HG02642 (cell line): ENCODE measurements at regions not wholly inside any gene's neighbourhood (a gene's known extent, or its start where the extent isn't known, plus 50 kb on each side); places are given as distances from the start of the nearest gene placed in this dataset.
"Not testable (repeated sequence)": the region's sequence is repeated elsewhere in the genome, so short reads cannot be mapped to it uniquely, and the experiment has no call there.

Source experiments
- ATAC-seq: cut with Tn5 transposase; IDR thresholded peaks from one replicate; pipeline ENCODE4 v1.9.1; 2021; ENCODE audit warnings: mild to moderate bottlenecking; ENCODE audit not compliant: unreplicated experiment, poor library complexity

GRCh38 chr17:70560471-70560870 is 391.1 kb downstream of the KCNJ2 start:
- ATAC-seq, result no peak

DNA sequence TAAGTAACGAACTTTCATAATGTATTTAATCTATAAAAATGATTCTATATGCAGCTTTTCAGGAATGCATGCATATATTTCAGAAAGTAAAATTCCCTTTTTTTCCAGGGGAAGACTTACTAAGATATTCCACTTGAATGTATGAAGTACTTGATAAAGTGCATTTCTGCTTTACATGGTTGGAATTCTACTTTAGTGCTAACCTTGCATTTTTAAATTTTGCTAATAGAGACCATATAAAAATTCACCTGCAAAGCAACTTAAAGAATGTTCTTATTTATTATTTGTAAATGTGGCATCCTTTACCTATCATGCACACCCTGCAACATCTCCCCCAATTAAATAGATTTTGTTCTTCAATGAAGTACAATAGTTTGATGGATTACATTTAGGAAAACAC is 392.8 kb downstream of the KCNJ2 start:
- ATAC-seq, result no peak

DNA sequence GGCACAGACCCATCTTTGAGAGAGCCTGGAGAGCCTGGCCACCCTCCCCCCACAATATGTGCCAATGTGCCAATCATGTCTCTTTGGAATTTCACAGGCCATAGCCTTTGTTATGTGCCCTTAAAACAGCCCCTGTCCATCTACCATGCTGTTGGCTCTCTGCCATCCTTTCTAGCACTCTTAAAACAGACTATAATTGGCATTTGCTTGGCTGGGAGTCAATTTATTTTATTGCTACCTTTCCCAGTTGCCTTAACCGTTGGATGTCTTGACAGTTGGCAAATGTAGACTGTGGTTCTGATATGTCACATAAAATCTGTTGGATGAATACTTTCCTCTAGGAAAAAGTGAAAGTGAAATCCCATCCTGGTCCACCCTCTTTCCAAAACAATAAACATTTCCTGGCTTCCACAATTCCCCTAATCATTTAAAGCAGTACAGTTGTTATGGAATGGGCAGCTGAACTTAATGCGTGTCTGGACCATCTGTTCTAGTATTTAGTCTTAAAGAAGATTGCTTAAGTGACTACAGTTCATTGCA is 394.0 kb downstream of the KCNJ2 start:
- ATAC-seq, result no peak

- no peak for ATAC-seq
These were observed 394.8 kb downstream of the KCNJ2 start for GRCh38 chr17:70564006-70564620.

- ATAC-seq, result no peak
These were observed 399.8 kb downstream of the KCNJ2 start for GRCh38 chr17:70569128-70569527.

DNA sequence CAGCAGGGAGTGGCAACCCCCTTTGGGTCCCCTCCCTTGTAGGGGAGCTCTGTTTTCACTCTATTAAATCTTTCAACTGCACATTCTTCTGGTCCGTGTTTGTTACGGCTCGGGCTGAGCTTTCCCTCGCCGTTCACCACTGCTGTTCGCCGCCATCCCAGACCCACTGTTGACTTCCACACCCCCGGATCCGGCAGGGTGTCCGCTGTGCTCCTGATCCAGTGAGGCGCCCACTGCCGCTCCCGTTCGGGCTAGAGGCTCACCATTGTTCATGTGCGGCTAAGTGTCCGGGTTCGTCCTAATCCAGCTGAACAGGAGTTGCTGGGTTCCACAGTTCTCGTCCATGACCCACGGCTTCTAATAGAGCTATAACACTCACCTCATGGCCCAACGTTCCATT is 408.1 kb downstream of the KCNJ2 start:
- ATAC-seq, result no peak

DNA sequence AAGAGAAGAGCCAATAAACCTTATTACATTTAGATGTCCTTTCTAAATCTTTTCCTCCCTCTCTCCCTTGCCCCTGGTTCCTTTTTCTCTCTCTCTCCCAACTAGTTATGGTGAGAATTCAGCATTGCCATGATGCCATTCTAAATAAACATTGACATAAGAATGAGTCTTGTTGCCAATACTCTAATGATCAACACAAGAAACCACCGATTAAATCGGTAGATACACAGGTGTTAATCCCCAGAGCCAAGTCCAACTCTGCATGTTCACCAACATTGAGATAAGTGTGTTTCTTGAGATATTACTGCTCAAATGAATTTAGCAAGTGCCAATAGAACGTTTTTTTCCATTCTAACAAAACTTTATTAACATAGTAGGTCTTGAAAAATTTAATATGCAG is 412.1 kb downstream of the KCNJ2 start:
- ATAC-seq, result no peak

- ATAC-seq, result no peak
These were observed 413.4 kb downstream of the KCNJ2 start for GRCh38 chr17:70582777-70583176.

- no peak for ATAC-seq
These were observed 414.9 kb downstream of the KCNJ2 start for GRCh38 chr17:70584255-70584654.

DNA sequence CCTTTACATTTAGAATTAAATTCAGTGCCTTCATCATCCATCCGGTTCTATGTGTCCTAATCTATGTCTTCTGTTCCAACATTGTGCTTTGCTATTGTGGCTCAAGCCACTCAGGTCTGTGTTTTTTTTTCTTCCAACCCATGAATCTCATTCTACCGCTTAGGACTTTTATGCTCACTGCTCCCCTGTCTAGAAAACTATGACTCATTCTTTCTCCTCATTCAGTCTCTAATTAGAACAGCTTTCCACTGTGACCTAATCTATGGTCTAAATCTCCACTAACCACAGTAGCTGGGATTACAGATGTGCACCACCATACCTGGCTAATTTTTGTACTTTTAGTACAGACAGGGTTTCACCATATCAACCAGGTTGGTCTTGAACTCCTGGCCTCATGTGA is 418.7 kb downstream of the KCNJ2 start:
- ATAC-seq, result no peak

GRCh38 chr17:70597774-70598173 is 428.4 kb downstream of the KCNJ2 start:
- ATAC-seq, result no peak

GRCh38 chr17:70599198-70599597 is 429.9 kb downstream of the KCNJ2 start:
- no peak for ATAC-seq

DNA sequence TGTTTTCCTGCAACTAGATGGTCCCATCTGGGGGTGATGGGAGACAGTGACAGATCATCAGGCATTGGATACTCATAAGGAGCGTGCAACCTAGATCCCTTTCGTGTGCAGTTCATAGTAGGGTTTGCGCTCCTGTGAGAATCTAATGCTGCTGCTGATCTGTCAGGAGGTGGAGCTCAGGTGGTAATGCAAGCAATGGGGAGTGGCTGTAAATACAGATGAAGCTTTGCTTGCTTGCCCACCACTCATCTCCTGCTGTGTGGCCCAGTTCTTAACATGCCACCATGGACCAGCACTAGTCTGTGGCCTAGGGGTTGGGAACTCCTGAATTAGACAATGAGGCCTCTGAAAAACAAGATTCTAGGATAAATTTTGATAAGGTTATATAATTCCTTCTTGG is 430.6 kb downstream of the KCNJ2 start:
- ATAC-seq, result not testable (repeated sequence)

GRCh38 chr17:70603226-70603625 is 433.9 kb downstream of the KCNJ2 start:
- no peak for ATAC-seq

DNA sequence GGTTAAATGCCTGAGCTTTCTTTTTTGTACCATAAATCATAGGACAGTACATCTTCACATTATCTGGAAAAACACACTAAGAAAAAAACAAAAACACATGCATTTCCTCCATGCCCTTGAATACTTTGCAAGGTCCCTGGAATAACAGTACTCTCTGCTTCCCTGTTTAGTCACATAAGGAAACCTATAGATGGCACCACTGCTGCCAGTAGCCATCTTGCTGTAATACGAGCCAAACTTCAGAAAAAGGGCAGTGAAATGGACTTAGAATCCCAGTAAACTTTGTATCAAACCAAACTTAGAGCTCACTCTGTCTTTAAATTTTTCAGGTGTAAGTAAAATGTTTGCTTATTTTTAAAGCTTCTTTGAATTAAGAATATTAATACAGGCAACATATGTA is 435.5 kb downstream of the KCNJ2 start:
- ATAC-seq, result no peak

DNA sequence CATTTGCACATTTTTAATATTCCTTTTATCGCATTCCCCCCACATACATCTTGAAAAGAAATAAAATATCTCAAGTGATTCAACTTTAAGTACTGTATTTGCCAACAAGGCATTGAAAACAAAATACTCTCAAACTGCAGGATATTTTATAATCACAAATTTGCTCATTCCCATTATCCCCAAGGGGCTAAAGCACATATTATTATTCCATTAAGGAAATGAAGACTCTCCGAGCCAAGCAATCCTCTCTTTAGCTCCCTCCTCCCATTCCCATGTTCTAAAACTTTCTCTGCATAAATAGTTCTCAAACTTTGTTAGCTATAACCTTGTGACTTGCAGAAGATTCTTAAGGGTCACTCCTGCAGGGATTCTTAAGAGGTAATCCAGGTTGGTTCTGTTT is 436.8 kb downstream of the KCNJ2 start:
- ATAC-seq, result no peak

DNA sequence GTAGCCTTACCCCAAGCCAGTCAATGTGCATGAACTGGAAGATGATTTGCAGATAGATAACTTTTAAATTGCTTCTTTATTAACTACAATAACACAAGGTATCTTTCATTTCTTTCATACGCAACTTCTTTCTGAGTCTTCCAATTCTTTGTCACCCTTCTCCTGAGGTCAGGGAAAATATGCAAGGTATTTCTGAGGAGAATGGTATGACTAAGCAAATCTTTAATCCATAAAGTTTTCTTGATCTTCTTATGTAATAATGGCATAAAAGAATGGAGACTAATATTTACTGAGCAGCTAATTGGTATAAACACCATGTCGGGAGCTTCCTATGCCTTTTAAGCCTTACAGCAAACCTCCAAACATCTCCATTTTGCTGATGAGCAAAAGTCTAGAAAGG is 438.9 kb downstream of the KCNJ2 start:
- ATAC-seq, result no peak

DNA sequence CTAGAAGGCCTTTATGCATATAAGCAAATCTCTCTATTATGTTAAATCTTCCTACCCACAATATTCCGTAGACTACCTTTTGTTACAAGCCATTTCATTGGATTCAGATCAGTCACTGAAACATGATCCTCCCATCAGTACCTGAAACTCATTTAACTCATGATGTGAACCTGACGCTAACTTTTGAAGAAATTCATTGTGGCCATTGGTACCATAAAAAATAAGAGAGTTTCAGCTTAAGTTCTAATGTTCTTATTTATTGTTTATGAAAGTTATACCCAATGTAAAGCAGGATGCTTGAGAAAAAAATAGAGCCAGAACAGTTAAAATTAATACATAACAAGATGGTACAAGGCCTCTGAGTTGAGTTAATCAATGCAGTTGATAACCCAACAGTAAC is 439.6 kb downstream of the KCNJ2 start:
- ATAC-seq, result no peak

- no peak for ATAC-seq
These were observed 440.2 kb downstream of the KCNJ2 start for GRCh38 chr17:70609566-70609965.

DNA sequence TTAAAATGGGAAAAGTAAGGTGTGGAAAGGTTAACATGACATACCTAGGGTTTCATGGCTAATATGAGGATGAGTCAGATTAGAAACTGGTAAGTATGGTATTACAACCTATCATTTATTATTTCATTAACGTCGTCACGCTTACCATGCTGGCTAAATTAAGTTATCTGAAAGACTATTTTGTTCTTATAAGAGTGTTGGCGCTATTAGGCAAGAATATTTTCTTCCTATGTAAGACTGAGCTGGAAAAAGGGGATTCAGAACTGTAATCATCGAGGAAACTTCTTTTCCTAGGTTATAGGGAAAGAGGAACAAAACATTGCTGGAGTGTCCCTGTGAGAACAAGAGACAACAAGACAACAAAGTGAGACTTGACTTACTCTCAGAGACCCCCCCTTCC is 440.8 kb downstream of the KCNJ2 start:
- ATAC-seq, result no peak

- no peak for ATAC-seq
These were observed 444.3 kb downstream of the KCNJ2 start for GRCh38 chr17:70613681-70614080.

GRCh38 chr17:70615831-70616230 is 446.5 kb downstream of the KCNJ2 start:
- ATAC-seq, result no peak

- ATAC-seq, result no peak
These were observed 449.3 kb downstream of the KCNJ2 start for GRCh38 chr17:70618641-70619040.
